Activated naive CD4-positive, alpha-beta T cell treated with anti-CD3 and anti-CD28 coated beads, Interleukin-2, amount 10 ng/mL, durations not matched to agents 7 days and 5 days (primary cell): ENCODE measurements at regions not wholly inside any gene's neighbourhood (a gene's known extent, or its start where the extent isn't known, plus 50 kb on each side); places are given as distances from the start of the nearest gene placed in this dataset.

Source experiments
- CTCF ChIA-PET: fragments of 350-600 bp; sonication (Branson Sonifier 250); formaldehyde crosslinking; loops from one replicate; lab custom pipeline; 2021; ENCODE audit warnings: antibody characterized with exemption; lab: Charles Lee
- DNase-seq: peaks from one replicate; pipeline ENCODE4 v3.0.0-alpha.2; 2020
- H3K27ac Mint-ChIP-seq: one replicate; pipeline ENCODE4 v1.8.0; 2021; ENCODE audit warnings: mild to moderate bottlenecking, moderate library complexity, mixed read lengths
- H3K27me3 Mint-ChIP-seq: one replicate; pipeline ENCODE4 v1.8.0; 2021; ENCODE audit warnings: mild to moderate bottlenecking, mixed read lengths
- H3K36me3 Mint-ChIP-seq: one replicate; pipeline ENCODE4 v1.8.0; 2021; ENCODE audit warnings: mixed read lengths
- H3K4me1 Mint-ChIP-seq: one replicate; pipeline ENCODE4 v1.8.0; 2021; ENCODE audit warnings: mixed read lengths
- H3K4me3 Mint-ChIP-seq: one replicate; pipeline ENCODE4 v1.8.0; 2021; ENCODE audit warnings: mild to moderate bottlenecking, moderate library complexity, mixed read lengths
- H3K9me3 Mint-ChIP-seq: one replicate; pipeline ENCODE4 v1.8.0; 2021; ENCODE audit warnings: mixed read lengths

DNA sequence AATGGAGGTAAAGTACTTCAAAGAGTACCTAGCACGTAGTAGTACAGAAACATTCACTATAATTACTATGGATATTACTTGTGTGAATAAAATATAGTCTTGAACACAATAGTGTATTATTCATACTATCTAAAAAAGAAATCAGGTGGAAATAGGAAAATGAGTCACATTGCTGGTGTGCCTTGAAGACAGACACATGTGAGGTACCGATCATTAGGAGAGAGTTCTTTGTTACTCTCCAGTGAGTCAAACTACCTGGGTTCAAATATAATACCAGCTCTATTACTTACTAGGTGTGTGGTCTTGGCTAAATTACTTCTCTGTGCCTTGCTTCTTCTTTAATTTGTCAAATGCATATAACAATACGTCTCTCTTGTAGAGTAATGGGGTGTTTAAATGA, 50.8 kb upstream of the BEND6 start:
- CTCF ChIA-PET: interaction anchor here (0.7 to 6.0 kb wide), 19 partner anchors 9 to 425 kb away, joined by 3 to 109 read pairs (median 4); partner anchors contain the start of genes BEND6 and PRIM2
- no peak overlapping the region for H3K4me3 Mint-ChIP-seq
- no peak overlapping the region for H3K27ac Mint-ChIP-seq
- H3K9me3 Mint-ChIP-seq: no peaks in the 10 kb centered on the region
- H3K36me3 Mint-ChIP-seq: no peaks in the 10 kb centered on the region
- peaks cover 21% of the 10 kb centered on the region for H3K27me3 Mint-ChIP-seq
- H3K4me1 Mint-ChIP-seq: no peaks in the 10 kb centered on the region
- no peak for DNase-seq

GRCh38 chr6:56902641-56903464, 52.1 kb upstream of the BEND6 start:
- Mint-ChIP-seq H3K9me3 (no peaks in the 10 kb centered on the region), H3K27ac (no peak overlapping the region), H3K36me3 (no peaks in the 10 kb centered on the region), H3K27me3 (peaks cover 21% of the 10 kb centered on the region), H3K4me3 (no peak overlapping the region), H3K4me1 (no peaks in the 10 kb centered on the region)
- CTCF ChIA-PET: interaction anchor here (0.8 to 6.0 kb wide), 14 partner anchors 11 to 423 kb away, joined by 3 to 109 read pairs (median 4); partner anchors contain the start of genes BEND6 and PRIM2
- DNase-seq: no peak

DNA sequence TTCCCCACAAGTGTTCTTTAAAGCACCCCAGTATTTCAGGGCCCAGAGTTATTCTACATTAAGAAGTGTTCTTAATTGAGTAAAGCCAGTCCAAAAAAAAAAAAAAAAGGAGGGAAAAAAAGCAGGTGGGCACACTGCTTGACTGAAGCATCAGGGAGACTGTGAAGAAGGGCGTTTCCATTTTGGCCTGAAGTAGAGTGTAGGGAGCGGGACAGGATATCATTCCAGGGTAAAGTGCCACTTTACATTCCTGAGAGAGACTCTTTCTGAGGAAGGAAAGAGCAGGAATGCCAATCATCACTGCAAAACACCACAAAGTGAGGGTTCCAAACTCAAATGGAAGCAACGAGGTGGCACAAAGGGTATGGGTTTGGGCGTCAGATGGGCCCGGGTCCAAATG, 54.1 kb upstream of the BEND6 start:
- CTCF ChIA-PET: interaction anchor here (6.0 kb wide), 1 partner anchor 415 kb away, joined by 109 read pairs; the partner anchor contains the start of gene PRIM2
- Mint-ChIP-seq H3K9me3 (no peaks in the 10 kb centered on the region), H3K4me1 (no peaks in the 10 kb centered on the region), H3K27me3 (peaks cover 18% of the 10 kb centered on the region), H3K36me3 (no peaks in the 10 kb centered on the region), H3K4me3 (no peak overlapping the region), H3K27ac (no peak overlapping the region)
- no peak for DNase-seq

DNA sequence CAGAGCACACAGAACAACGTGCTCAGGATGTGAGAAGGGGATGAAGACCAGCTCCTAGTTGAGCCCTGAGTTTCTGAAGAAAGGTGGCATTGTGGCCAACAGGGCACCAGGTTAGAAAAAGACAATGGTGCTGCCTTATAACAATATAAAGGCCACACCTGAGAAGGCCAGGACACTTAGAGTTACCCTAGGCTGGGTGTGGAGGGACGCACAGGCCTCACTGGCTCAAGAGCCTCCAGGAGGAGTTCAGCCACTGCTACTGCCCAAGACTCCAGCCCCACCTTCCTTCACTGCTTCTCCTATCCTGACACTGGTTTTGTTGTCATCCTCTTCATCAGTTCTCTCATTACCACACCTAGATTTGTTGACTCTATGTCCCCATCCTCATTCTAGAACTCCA, 55.2 kb upstream of the BEND6 start:
- Mint-ChIP-seq H3K27ac (no peak overlapping the region), H3K4me1 (no peaks in the 10 kb centered on the region), H3K9me3 (no peaks in the 10 kb centered on the region), H3K4me3 (no peak overlapping the region), H3K36me3 (no peaks in the 10 kb centered on the region), H3K27me3 (peaks cover 14% of the 10 kb centered on the region)
- DNase-seq: no peak
- CTCF ChIA-PET: no interaction called here

- H3K4me1 Mint-ChIP-seq: no peaks in the 10 kb centered on the region
- H3K9me3 Mint-ChIP-seq: no peaks in the 10 kb centered on the region
- CTCF ChIA-PET: no interaction called here
- H3K27ac Mint-ChIP-seq: no peak overlapping the region
- no peak for DNase-seq
- H3K4me3 Mint-ChIP-seq: no peak overlapping the region
- H3K27me3 Mint-ChIP-seq: peaks cover 11% of the 10 kb centered on the region
- H3K36me3 Mint-ChIP-seq: no peaks in the 10 kb centered on the region
Measured at GRCh38 chr6:56899311-56899710, 55.6 kb upstream of the BEND6 start.

- Mint-ChIP-seq H3K9me3 (no peaks in the 10 kb centered on the region), H3K27me3 (peaks cover 11% of the 10 kb centered on the region), H3K4me3 (no peak overlapping the region), H3K36me3 (no peaks in the 10 kb centered on the region), H3K27ac (no peak overlapping the region), H3K4me1 (no peaks in the 10 kb centered on the region)
- CTCF ChIA-PET: no interaction called here
- no peak for DNase-seq
Measured at GRCh38 chr6:56897789-56898529, 56.9 kb upstream of the BEND6 start.

DNA sequence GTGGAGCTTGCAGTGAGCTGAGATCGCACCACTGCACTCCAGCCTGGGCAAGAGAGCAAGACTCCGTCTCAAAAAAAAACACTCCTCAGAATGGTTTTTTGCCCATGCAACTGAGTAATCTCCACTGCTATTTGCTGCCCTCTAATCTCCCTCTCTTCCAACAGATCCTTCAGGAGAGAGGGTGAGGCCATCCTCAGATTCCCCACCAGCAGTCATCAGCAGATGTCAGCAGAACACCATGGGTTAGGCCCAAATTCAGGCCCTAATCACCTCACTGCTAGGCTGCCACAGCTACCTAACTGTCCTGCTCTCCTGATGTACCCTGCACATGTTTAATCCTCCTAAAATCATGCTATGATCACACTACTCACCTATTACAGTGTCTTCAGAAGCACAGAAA, 63.2 kb upstream of the BEND6 start:
- Mint-ChIP-seq H3K4me1 (peaks cover 33% of the 10 kb centered on the region), H3K27me3 (no peaks in the 10 kb centered on the region), H3K36me3 (no peaks in the 10 kb centered on the region), H3K4me3 (no peak overlapping the region), H3K27ac (no peak overlapping the region), H3K9me3 (no peaks in the 10 kb centered on the region)
- no peak for DNase-seq
- CTCF ChIA-PET: interaction anchor here (0.5 to 3.5 kb wide), 3 partner anchors 12 to 164 kb away, joined by 3 to 32 read pairs (median 4); no protein-coding TSS in a partner anchor

GRCh38 chr6:56890683-56891429, 64.1 kb upstream of the BEND6 start:
- no peak overlapping the region for H3K27ac Mint-ChIP-seq
- no peak for DNase-seq
- H3K27me3 Mint-ChIP-seq: no peaks in the 10 kb centered on the region
- peaks cover 33% of the 10 kb centered on the region for H3K4me1 Mint-ChIP-seq
- CTCF ChIA-PET: interaction anchor here (3.5 kb wide), 1 partner anchor 13 kb away, joined by 32 read pairs; no protein-coding TSS in a partner anchor
- H3K9me3 Mint-ChIP-seq: no peaks in the 10 kb centered on the region
- H3K4me3 Mint-ChIP-seq: no peak overlapping the region
- H3K36me3 Mint-ChIP-seq: no peaks in the 10 kb centered on the region

- Mint-ChIP-seq H3K36me3 (no peaks in the 10 kb centered on the region), H3K27me3 (peaks cover 1% of the 10 kb centered on the region), H3K4me1 (peaks cover 33% of the 10 kb centered on the region), H3K9me3 (no peaks in the 10 kb centered on the region), H3K4me3 (no peak overlapping the region), H3K27ac (no peak overlapping the region)
- CTCF ChIA-PET: interaction anchor here (3.5 kb wide), 1 partner anchor 14 kb away, joined by 32 read pairs; no protein-coding TSS in a partner anchor
- no peak for DNase-seq
Measured at GRCh38 chr6:56890066-56890465, 64.8 kb upstream of the BEND6 start.

DNA sequence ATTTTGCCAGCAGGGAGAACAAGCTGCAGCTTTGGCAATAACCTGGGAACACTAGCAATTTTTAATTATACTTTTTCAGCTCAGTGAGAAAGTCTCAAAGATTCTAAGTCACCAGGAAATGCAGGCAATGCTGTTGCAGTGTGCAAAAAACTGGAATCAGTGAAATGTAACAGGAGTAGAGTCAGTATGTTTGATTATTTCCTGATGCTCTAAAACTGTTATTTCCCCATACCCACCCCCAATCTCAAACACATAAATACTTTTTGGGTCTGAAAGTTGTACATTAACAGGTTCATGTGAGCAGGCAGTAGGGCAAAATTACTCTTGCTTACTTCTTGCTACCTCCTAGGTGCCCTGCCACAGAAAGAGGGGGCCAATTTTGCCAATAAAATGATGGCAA, 65.4 kb upstream of the BEND6 start:
- Mint-ChIP-seq H3K36me3 (no peaks in the 10 kb centered on the region), H3K4me3 (no peak overlapping the region), H3K9me3 (no peaks in the 10 kb centered on the region), H3K27me3 (peaks cover 3% of the 10 kb centered on the region), H3K4me1 (peaks cover 33% of the 10 kb centered on the region), H3K27ac (no peak overlapping the region)
- no peak for DNase-seq
- CTCF ChIA-PET: no interaction called here

DNA sequence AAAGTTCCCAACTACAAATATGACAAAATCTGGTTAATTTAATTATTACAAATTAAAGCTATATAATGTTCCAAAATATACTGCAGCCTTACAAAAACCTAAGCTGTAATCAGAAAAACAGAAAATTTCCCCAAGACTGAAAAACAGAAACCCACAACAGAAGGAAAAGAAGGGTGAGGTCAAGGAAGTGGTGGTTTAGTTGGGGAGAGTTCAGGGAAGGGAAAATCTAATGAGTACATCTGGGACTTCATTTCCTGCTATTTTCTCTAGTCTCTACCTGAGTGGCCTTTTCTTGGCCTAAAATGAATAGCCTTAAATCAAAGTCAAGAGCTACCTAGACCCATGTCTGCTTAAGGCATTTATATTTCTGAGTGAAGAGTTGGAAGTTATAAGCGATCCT, 66.2 kb upstream of the BEND6 start:
- no peaks in the 10 kb centered on the region for H3K36me3 Mint-ChIP-seq
- H3K9me3 Mint-ChIP-seq: no peaks in the 10 kb centered on the region
- peaks cover 3% of the 10 kb centered on the region for H3K27me3 Mint-ChIP-seq
- H3K4me1 Mint-ChIP-seq: peaks cover 33% of the 10 kb centered on the region
- CTCF ChIA-PET: interaction anchor here (1.1 kb wide), 1 partner anchor 14 kb away, joined by 4 read pairs; no protein-coding TSS in a partner anchor
- no peak for DNase-seq
- H3K4me3 Mint-ChIP-seq: no peak overlapping the region
- no peak overlapping the region for H3K27ac Mint-ChIP-seq

GRCh38 chr6:56887086-56887485, 67.8 kb upstream of the BEND6 start:
- CTCF ChIA-PET: no interaction called here

GRCh38 chr6:56877922-56878321, 77.0 kb upstream of the BEND6 start:
- Mint-ChIP-seq H3K36me3 (no peaks in the 10 kb centered on the region), H3K9me3 (no peaks in the 10 kb centered on the region), H3K27ac (no peak overlapping the region), H3K4me3 (no peak overlapping the region), H3K4me1 (no peaks in the 10 kb centered on the region), H3K27me3 (peaks cover 16% of the 10 kb centered on the region)
- CTCF ChIA-PET: no interaction called here
- DNase-seq: no peak

More at GRCh38 chr6:56887086-56887485, 67.8 kb upstream of the BEND6 start:
- Mint-ChIP-seq H3K4me3 (no peak overlapping the region), H3K27me3 (peaks cover 8% of the 10 kb centered on the region), H3K4me1 (peaks cover 33% of the 10 kb centered on the region), H3K36me3 (no peaks in the 10 kb centered on the region), H3K27ac (no peak overlapping the region), H3K9me3 (no peaks in the 10 kb centered on the region)
- no peak for DNase-seq

DNA sequence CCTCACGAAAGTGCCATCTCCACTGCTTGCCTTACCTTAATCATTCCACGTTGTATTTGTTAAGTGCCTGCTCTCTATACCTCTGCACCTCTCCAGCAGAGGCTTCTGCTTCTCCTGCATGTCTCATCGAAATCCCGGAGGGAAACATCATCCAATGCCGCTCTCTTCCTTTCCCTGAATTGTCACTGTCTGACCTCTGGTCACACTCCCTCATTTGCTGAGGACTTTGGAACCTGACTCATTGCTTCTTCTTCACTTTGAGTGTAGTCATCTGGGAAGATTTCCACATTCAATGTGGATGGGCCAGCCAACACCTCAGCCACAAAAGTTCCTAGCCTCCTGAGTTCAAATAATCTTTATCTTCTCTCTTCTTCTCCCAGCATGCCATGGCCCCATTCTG, 78.9 kb upstream of the BEND6 start:
- Mint-ChIP-seq H3K4me1 (no peaks in the 10 kb centered on the region), H3K9me3 (no peaks in the 10 kb centered on the region), H3K4me3 (no peak overlapping the region), H3K27ac (no peak overlapping the region), H3K36me3 (no peaks in the 10 kb centered on the region), H3K27me3 (peaks cover 13% of the 10 kb centered on the region)
- CTCF ChIA-PET: interaction anchor here (1.1 kb wide), 1 partner anchor 24 kb away, joined by 3 read pairs; no protein-coding TSS in a partner anchor
- no peak for DNase-seq
